ENCODE measurements at regions not wholly inside any gene's neighbourhood (a gene's known extent, or its start where the extent isn't known, plus 50 kb on each side); places are given as distances from the start of the nearest gene placed in this dataset.
"Not testable (repeated sequence)": the region's sequence is repeated elsewhere in the genome, so short reads cannot be mapped to it uniquely, and the experiment has no call there.

- Histone ChIP-seq H3K36me3 (no peaks in the 10 kb centered on the region), H3K27me3 (ENCODE audit: insufficient read depth, low read depth, severe bottlenecking) (no peaks in the 10 kb centered on the region), H3K4me3 (ENCODE audit: low read depth, low read length) (no peak overlapping the region), H3K9me3 (ENCODE audit: severe bottlenecking) (no peaks in the 10 kb centered on the region), H3K27ac (no peak overlapping the region)
- TF ChIP-seq CTCF (IDR thresholded peaks at IDR 0.05; ENCODE audit: low read depth, low read length) = no peak
- DNase-seq = no peak
These were observed 88.1 kb upstream of the FOXI2 start for GRCh38 chr10:127648885-127649284.

DNA sequence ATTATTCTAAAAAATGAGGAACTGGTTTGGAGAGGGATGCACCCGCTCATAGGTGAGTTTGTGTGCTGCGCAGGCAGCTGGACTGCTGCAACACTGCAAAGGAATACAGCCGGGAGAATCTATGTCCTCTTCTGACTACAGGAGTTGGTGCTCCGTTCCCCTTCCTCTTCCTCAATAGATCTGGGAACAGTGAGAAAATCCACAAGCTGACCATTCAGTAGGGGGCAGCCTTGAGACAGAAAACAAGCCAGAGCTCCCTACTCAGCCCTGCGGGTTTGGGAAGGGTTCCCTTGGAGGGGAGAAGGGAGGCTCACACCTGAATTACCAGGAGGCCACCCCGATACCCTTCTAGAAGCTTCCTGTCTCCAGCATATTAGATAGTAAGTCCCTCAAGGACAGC, 87.3 kb upstream of the FOXI2 start:
- Histone ChIP-seq H3K27ac (no peak overlapping the region), H3K27me3 (ENCODE audit: insufficient read depth, low read depth, severe bottlenecking) (no peaks in the 10 kb centered on the region), H3K9me3 (ENCODE audit: severe bottlenecking) (no peaks in the 10 kb centered on the region), H3K4me3 (ENCODE audit: low read depth, low read length) (no peak overlapping the region), H3K36me3 (no peaks in the 10 kb centered on the region)
- DNase-seq = peak; percentile 38
- peak; percentile 57 for TF ChIP-seq CTCF (IDR thresholded peaks at IDR 0.05; ENCODE audit: low read depth, low read length)

DNA sequence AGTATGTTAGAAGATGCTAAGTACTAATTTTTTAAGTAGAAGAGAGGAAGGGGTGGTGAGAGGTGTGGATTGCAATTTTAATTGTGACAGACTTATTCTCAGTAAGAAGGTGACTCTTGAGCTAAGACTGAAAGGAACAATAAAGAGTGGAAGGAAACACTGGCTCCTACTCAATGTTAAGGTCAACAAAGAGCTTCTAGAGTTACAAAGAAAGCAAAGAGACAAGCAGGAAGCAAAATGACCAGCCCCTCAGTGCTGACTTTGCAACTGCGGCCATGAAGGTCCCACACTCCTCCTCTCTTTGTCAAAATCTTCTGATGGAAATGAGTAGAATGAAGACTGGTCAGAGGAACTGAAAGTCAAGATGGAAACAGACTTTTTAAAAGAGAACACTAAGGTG, 79.9 kb upstream of the FOXI2 start:
- Histone ChIP-seq H3K36me3 (no peaks in the 10 kb centered on the region), H3K27ac (no peak overlapping the region), H3K4me3 (ENCODE audit: low read depth, low read length) (no peak overlapping the region), H3K9me3 (ENCODE audit: severe bottlenecking) (no peaks in the 10 kb centered on the region), H3K27me3 (ENCODE audit: insufficient read depth, low read depth, severe bottlenecking) (no peaks in the 10 kb centered on the region)
- no peak for DNase-seq
- no peak for TF ChIP-seq CTCF (IDR thresholded peaks at IDR 0.05; ENCODE audit: low read depth, low read length)

- not testable (repeated sequence) for H3K9me3 ChIP-seq (ENCODE audit: severe bottlenecking); H3K4me3 ChIP-seq (ENCODE audit: low read depth, low read length); H3K36me3 ChIP-seq; H3K27ac ChIP-seq; H3K27me3 ChIP-seq (ENCODE audit: insufficient read depth, low read depth, severe bottlenecking); DNase-seq
These were observed 60.6 kb upstream of the FOXI2 start for GRCh38 chr10:127676430-127676829.

DNA sequence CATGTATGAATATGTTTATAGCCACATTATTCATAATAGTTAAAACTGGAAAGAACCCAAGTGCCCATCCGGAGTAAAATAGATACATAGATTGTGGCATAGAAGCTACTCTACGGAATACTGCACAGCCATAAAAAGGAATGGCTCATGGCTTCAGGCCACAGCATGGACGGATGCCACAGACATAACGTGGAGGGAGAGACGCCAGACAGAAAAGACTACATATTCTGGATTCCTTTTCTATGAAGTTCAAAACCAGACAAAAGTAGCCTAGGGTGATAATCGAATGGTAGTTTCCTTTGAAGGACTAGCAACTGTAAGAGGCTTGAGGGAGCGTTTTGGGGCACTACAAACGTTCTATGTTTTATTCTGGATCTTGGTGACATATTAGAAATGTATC, 58.9 kb upstream of the FOXI2 start:
- TF ChIP-seq CTCF (IDR thresholded peaks at IDR 0.05; ENCODE audit: low read depth, low read length) = no peak
- Histone ChIP-seq H3K27me3 (ENCODE audit: insufficient read depth, low read depth, severe bottlenecking) (no peaks in the 10 kb centered on the region), H3K27ac (no peak overlapping the region), H3K36me3 (no peaks in the 10 kb centered on the region), H3K9me3 (ENCODE audit: severe bottlenecking) (no peaks in the 10 kb centered on the region), H3K4me3 (ENCODE audit: low read depth, low read length) (no peak overlapping the region)
- no peak for DNase-seq

DNA sequence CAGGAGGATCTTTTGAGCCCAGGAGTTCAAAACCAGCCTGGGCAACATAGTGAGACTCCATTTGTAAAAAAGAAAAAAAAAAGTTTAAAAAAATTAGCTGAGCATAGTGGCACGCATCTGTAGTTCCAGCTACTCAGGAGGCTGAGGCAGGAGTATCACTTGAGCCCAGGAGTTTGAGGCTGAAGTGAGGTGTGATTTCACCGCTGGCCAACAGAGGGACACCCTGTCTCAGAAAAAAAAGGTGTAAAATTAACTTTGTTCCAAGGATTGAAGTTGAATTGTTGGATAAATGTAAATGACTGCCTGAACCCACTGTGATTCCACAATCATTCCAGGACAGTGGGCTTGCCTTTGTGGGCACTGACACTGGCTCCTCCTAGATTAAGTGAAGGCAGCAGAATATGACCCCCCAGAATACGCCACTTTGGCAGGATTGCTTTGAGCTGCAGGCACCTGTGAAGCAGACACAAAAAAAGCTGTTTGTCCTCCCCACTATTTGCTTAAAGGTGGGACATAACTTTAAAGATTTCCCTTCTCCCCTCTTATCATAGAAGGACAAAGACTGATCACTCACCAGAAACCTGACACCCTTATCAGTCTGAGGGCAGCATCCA, 57.2 kb upstream of the FOXI2 start:
- H3K27ac ChIP-seq = no peak overlapping the region
- no peaks in the 10 kb centered on the region for H3K36me3 ChIP-seq
- no peaks in the 10 kb centered on the region for H3K9me3 ChIP-seq (ENCODE audit: severe bottlenecking)
- no peaks in the 10 kb centered on the region for H3K27me3 ChIP-seq (ENCODE audit: insufficient read depth, low read depth, severe bottlenecking)
- peak; percentile 35 for TF ChIP-seq CTCF (IDR thresholded peaks at IDR 0.05; ENCODE audit: low read depth, low read length)
- no peak for DNase-seq
- no peak overlapping the region for H3K4me3 ChIP-seq (ENCODE audit: low read depth, low read length)

Data from WERI-Rb-1 (cell line).